GM21723 (cell line): ENCODE measurements at regions not wholly inside any gene's neighbourhood (a gene's known extent, or its start where the extent isn't known, plus 50 kb on each side); places are given as distances from the start of the nearest gene placed in this dataset.

Source experiments
- ATAC-seq: cut with Tn5 transposase; IDR thresholded peaks from one replicate; pipeline ENCODE4 v1.9.1; 2021; ENCODE audit warnings: mild to moderate bottlenecking, moderate library complexity; ENCODE audit not compliant: unreplicated experiment

DNA sequence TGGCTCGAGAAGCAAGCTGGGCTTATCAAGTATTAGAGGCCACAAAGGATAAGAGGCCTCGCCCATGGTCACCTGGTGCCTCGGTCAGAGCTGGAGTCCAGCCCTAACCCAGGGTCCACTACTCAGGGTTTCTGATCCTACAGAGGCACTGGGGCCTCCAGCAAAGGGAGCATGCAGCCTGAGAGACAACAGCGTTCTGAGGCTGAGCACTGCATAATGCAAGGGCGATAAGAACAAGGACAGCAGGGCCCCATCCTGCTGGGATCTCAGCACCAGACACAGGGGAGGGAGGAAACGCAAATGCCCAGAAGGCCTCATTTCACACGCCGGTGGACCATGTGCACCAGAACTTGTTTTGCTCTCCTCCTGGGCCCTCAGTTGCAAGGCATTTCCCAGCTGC, 63.0 kb downstream of the C5orf15 start:
- ATAC-seq = no peak

DNA sequence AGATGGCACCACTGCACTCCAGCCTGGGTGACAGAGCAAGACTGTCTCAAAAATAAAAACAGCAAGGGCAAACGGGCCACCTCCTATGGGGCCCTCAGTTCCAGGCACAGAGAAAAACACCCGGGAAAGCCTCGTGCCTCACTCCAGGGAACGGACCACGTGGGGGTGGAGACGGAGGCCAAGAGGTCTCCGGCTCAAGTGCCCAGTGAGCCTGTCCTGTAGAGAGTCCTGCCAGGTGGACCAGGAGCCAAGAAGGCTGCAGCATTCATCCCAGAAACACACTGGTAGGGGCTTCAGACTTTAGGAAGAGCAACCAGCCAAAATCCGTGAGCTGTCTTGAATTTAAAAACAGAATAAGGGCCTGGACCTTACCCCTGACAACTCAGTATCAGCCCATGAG, 63.8 kb downstream of the C5orf15 start:
- no peak for ATAC-seq

DNA sequence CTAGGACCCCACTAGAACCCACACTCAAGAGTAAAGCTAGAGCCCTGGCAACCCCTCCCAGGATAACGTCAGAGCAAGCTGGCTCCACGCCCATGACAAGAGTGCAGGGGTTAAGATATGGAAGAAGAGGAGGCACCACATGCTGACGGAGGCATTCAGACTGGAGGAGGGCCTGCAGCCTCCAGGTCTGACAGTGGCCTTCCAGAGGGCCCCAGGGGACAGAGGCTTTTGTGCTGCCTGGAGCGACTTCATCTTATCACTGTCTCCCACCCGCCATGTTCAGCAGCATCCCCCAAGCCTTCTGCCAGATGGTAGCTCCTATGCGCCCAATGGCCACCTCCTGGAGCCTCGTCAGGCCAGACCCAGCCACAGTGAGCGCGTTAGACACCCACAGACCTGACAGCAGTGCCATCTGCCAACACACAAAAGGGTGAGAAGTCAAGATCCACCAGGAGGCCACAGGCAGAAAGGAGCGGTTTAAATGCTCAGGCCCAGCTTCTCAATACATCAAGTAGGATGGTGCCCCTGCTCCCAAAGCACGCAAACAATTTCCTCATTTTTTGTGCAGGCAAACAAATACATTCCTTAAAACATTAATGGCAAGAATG, 65.8 kb downstream of the C5orf15 start:
- ATAC-seq = no peak

DNA sequence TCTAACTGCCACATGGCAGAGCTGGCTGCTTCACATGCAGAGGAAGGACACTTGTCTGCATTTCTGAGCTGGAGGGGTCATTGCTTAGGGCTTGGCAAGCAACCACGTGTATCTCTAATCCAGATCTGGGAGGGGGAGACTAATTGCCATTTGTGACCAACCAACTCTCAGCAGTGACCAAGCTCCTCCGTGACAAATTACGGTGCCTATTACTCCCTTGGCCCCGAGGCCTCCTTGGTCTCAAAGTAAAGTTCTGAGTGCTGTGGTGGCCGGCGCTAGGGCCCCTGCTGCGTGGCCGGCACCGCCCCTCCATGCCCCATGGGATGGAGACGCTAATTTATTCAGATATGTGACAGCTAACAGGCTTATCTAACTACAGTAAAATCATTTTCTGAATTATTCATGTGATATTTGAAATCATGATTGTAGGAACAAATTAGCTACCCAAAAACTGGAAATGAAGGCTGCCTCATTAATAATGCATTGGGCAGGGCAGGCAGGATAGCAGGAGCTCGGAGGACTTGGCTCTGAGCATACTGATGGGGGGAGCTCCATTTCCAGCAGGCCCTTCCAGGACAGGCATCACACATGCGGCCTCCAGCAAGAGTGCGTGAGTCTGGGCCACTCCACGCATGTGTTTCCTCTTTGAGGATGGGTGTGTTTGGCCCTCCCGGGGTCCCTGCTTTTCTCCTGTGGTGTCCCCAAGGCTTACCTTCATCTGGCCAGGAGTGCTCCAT, 67.7 kb downstream of the C5orf15 start:
- ATAC-seq = no peak

DNA sequence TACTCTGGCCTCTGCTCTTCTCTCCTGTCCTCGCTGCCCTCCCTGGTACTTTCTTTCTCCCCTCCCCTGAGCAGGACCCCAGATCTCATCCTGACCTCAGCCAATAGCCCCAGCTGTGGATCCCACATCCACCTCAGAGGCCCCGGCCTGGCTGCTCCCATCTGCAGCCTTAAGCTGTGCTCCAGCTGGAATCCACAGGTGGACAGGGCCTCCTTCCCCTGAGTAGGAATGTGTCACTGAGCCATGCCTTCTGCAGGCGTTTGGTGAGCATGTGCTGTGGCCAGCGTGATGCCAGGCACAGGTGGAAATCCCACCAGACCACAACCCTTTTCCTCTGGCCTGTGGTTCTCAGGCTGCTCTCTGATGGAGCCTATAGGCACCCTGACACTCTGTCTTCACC, 68.9 kb downstream of the C5orf15 start:
- ATAC-seq = no peak

DNA sequence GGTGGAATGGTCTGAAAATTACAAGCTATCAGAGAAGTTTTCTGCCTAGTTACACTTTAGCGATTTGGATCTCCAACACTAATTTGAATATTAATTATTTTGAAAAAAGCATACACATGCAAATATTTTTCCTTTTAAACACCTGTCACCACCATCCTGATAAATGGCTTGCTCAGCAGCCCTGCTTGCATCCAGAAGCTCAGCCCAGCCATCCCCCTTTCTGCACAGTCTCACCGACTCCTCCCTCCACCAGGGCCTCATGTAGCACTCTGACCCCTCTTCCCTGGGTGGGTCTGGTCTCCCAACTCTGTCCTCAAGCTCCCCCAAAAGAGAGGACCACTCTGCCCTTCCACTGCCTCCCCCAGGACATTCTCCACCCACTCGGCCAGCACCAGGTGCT, 70.0 kb downstream of the C5orf15 start:
- no peak for ATAC-seq

DNA sequence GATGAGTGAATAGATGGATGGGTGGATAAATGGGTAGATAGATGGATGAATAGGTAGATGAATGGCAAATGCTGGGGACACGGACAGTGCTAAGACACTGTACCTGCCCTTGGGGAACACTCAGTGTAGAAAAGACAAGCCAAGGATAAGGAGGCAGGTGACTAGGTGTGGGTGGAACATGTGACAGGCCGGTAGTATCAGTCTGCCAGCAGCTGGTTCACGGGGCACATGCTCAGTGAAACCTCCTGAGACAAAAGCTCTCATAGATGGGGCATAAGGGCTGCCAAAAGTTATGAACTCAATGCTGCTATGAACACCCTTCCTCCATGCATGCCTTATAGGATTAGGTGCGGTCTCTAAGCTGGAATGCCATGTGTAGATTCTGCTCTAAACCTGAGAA, 71.0 kb downstream of the C5orf15 start:
- ATAC-seq = no peak

DNA sequence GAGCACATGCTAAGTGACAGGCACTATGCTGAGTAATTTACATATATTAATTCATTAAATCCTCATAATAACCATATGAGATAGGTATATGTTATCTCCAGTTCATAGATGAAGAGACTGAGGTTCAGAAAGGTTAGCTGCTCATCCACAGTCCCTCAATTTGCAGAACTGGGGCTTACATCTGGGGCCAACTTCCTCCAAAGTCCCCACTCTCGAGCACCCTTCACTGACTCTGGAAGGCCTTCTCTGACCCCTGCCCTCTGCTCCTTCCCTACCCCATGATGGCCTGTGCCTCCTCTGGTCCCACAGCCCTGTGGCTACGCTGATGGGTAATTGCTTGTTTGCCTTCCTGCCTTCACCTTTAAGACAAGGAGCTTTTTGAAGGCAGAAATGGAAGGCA, 71.6 kb downstream of the C5orf15 start:
- no peak for ATAC-seq

DNA sequence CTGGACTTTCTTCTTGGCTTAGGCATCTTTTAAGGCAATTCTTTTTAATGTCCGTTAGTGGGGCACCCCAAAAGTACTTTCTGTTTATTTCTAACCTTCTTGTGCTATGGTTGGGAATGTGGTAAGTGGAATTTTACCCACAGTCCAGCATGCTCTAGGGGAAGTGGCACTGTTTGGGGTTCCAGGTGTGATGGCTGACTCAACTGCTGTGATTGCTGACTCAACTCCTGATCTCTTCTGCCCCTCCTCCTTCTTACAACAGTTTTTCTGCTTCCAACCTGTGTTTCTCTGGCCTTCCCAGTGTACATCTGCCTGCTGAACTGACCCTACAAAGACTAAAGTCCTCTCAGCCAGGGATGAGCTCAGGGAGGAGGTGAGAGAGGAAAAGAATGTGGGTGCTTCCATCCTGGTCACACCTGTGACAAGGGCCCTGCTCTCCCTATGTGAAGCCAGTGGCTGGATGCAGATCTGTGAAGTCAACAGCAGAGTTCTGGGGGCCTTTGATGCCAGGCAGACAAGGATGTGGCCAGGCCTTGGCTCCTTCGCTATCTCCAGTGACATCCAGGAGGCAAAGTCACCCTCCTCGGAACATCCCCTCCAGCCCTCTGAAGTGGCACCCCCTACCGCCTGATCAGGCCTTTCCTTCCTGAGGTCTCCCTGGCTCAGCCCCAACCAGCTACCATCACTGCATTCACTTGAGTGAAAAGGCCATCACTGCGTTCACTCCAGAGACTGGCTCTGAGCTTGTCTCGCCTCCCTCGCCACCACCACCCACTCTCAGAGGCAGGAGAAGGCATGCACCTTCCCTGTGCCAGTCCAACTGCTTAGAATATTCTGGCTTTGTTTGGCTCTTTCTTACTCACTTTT, 72.2 kb downstream of the C5orf15 start:
- no peak for ATAC-seq

DNA sequence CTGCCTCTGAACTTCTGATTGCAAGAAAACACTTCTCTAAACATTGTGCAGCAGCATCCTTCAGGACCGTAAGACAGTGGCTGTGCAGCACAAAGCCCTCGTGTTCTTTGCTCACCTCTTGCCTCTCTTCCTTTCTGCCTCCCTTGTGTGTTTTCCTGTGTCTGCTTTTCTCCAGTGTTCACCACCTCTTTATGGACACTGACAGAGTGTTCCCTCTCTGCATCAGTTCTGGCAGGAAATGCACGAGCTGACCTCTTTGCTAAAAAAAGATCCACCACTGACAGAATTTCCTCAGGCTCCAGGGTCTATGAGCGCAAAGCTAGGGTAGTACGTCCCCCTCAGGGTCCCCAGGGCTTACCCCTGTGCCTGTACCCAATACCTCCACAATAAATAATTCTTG, 74.3 kb downstream of the C5orf15 start:
- no peak for ATAC-seq

DNA sequence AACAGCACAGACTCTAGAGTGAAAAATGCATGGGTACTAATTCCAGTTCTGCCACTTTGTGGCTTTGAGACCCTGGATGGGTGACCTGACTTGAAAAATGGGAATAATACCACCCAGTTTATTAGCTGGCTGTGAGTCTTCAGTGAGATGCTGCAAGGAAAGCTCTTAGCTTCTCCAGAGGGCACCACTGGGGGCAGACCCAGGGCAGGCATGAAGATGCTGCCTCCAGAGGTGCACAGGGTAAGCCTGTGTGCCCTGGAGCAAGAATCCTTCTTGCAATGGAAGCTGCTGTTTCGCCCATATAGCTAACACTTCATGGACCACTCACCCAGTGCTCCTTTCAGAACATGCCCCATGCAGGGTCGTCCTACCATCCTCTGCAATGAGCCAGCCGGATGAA, 75.7 kb downstream of the C5orf15 start:
- no peak for ATAC-seq

DNA sequence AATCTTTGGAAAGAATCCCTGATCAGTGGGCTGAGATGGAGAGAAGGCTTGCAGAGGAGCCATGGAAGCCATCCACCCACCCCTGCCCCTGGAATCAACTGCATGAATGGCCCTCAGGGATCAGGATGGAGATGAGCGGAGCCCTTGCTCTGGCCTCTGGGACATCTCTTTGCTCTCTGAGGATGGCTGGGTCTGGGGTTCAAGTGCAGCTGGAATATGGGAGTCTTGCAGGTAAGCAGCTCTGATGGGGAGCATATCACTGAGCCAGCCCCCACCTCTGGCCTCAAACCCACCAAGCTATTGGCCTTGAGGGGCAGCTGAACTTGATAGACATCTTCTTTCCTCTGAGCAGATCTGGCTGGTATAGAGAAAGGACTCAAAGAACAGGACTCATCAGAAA, 76.1 kb downstream of the C5orf15 start:
- no peak for ATAC-seq

DNA sequence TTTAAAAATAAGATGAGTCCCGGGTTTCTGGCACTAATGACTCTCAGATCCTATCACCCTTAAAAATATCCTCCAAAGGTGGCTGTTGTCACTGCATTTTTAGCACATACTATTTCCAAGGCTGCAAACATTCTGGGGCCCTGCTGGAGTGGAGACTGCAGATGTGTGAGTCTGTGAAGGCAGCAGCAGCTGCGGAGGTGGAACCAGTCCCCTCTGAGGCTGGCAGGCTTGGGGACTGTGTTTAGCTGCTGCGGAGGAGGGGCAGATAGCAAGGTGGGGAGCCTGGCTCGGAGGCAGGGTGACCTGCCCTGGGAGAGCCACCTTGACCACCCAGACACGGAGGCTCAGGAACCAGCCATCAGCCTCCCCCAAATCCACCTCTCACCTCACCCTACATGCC, 77.0 kb downstream of the C5orf15 start:
- ATAC-seq = no peak

DNA sequence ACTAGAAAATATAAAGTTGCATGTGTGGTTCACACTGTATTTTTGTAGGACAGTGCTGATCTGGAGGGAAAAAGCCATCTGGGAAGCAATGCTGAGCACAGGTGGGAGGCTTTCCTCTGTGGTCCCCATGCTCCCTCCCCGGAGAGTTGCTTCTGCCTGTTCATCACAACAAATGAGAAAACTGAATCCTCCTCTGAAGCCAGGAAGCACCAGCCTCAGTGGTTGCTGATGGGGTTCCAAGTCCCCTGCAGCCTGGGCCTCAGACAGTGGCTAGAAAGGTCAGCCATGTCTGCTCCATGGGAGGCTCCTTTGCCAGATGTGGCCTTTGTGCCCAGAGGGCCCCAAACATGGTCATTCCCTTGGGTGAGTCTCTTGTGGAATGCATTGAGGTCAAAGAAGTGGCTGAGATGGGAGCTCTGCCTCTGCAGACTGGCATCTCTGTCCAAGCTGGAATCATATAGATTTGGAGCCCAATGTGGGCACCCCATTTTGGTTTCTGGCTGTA, 77.6 kb downstream of the C5orf15 start:
- no peak for ATAC-seq

DNA sequence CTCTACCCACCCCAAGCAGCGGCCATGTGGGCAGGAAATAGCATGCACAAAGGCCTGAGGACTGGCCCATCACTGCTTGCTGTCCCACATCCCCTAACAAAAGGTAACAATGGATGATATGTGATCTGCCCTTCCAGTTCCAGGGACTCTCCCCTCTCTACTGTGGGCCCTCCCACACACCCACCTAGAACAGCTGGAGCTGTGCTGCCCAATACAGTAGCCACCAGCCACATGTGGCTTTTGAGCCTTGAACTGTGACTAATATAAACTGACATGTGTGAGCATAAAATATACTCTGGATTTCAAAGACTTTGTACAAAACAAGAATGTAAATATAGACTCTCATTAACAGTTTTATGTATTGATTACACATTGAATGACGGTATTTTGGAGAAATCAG, 78.1 kb downstream of the C5orf15 start:
- ATAC-seq = no peak

DNA sequence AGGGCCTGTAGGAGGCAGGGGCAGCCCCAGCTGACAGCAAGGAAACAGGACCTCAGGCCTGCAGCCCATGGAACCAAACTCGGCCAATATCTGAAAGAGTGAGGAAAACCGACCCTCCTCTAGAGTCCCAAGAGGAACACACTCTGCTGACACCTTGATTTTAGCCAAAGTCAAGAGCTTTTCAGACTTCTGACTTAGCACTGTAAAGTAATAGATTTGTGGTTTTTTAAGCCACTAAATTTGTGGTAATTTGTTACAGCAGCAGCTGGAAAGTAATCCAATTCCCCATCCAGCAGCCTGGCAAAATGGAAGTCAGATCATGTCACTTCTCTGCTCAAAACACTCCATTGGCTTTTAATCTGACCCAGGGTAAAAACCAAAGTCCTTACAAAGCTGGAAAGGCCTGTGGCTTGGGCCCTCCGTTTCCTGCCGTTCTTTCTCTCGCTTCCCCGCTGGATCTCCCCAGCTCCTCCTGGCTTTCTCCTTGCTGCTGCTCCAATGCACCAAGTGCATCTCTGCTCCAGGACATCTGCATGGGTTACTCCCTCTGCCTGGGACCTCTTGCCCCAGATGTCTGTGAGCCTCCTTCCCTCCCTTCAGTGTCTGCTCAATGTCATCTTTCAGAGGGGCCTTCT, 79.0 kb downstream of the C5orf15 start:
- ATAC-seq = no peak

DNA sequence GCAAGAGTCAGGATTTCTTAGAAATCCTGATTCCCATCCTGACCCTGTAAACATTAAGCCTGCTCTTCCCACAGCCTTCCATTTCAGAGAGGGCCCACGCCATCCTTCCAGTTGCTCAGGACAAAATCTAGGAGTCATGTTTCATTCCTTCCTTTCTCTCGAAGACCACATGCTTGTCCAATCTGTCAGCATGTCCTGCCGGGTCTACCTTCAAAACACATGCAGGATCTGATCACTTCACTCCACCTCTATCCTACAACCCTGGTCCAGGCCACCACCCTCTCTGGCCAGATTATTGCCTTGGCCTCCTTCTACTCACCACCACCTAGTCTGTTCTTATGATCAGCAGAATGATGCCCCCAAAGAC, 79.8 kb downstream of the C5orf15 start:
- ATAC-seq = no peak

DNA sequence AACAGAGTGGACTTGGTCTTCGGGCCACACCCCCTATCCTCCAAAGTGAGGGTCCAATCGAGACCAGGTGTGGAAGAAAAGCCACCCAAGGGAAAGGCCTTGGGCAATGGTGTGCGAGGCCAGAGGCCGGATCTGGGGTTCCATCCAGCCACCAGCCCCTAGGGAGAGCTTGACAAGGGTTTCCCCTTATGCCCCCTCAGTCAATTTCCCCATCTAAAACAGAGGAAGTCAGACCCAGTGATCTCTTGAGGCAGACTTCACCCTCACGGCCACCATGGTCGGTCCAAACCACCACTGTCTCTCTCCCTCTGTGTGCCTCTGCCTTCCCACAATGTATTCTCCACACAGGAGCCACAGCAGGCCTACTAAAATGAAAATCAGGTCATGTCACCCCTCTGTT, 82.9 kb downstream of the C5orf15 start:
- ATAC-seq = no peak

DNA sequence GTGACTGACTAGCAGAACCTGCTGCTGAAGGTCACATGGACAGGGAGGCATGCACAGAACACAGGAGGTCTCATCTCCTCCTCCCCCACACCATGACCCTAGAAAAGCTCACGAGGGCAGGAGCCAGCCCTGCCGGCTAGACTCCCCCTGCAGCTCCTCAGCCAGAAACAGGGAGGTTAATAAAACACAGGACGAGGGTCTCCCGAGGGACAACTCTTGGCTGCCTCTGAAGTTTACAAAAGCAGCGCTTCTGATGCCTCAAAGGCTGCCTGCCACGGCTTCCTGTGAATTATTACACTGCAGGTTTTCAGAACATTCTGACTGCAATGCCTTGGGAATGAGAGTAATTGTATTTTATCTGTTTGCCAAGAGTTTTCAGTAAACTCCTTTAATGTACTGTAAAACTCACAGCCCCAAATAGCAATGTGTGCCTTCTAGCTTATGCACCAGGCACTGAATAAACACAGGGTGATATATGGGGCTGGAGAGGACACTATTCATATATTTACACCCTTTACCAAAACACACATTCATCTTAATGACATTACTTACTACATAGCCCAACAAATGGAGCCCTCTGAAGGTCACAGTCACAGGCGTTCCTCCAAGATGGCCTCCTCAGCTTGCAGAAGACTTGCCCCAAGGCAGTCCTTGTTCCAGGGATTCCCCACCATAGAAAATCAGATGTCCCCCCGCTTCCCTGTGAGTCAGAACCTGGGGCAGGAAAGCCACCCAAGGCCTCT, 83.7 kb downstream of the C5orf15 start:
- no peak for ATAC-seq

DNA sequence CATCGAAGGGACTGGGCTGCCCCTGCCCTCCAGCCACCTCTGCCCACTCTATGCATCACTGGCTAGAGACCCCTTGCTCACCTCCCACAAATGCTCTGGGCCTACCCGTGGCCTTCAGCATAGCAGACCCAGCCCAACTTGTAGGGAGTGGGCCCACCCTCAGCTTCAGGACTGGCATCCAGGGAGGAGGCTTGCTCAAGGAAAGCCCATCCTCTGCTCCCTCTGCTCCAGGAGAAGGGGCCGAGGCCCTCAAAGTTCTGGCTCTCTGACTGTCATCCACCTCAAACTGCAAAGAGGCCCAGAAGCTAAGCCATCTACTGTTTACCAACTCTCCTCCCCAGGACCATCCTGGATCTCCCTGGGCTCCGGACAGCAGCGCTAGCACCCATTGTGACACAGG, 84.5 kb downstream of the C5orf15 start:
- ATAC-seq = no peak

DNA sequence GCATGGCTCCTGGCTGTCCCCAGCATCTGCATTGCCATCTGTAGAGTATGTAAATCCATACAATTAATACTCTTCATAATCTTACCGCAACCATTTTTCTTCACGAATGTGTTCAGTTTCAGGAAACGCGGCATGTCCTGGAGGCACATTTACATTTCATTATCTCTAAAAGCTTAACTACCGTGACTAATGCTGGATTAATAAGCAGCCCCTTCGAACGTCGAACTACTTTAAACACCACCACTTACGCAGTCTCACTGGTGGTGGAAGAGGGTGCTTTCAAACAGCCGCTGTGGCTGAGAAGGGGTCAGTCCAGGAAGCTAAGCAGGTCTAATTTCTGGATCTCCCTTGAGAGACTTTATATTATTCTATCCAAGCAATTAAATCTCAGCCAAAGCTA, 85.6 kb downstream of the C5orf15 start:
- no peak for ATAC-seq
